Activated CD4-positive, alpha-beta T cell treated with anti-CD3 and anti-CD28 coated beads, Interleukin-2, amount 10 ng/mL, durations not matched to agents 7 days and 5 days (primary cell): ENCODE measurements at regions not wholly inside any gene's neighbourhood (a gene's known extent, or its start where the extent isn't known, plus 50 kb on each side); places are given as distances from the start of the nearest gene placed in this dataset.

Experiments
- CTCF ChIA-PET: fragments of 350-600 bp; sonication (Branson Sonifier 250); formaldehyde crosslinking; loops from one replicate; lab custom pipeline; 2021; ENCODE audit warnings: antibody characterized with exemption; lab: Charles Lee
- POLR2A ChIA-PET: fragments of 350-600 bp; sonication (Branson Sonifier 250); formaldehyde crosslinking; loops from one replicate; lab custom pipeline; 2021; ENCODE audit warnings: antibody characterized with exemption; lab: Charles Lee
- DNase-seq: peaks from one replicate; pipeline ENCODE4 v3.0.0-alpha.2; 2020
- H3K27ac Mint-ChIP-seq: one replicate; pipeline ENCODE4 v1.8.0; 2021; ENCODE audit warnings: mild to moderate bottlenecking, moderate library complexity, mixed read lengths
- H3K27me3 Mint-ChIP-seq: one replicate; pipeline ENCODE4 v1.8.0; 2021; ENCODE audit warnings: mixed read lengths
- H3K36me3 Mint-ChIP-seq: one replicate; pipeline ENCODE4 v1.8.0; 2021; ENCODE audit warnings: low read depth, mixed read lengths
- H3K4me1 Mint-ChIP-seq: one replicate; pipeline ENCODE4 v1.8.0; 2021; ENCODE audit warnings: mixed read lengths
- H3K4me3 Mint-ChIP-seq: one replicate; pipeline ENCODE4 v1.8.0; 2021; ENCODE audit warnings: mild to moderate bottlenecking, moderate library complexity, mixed read lengths
- H3K9me3 Mint-ChIP-seq: one replicate; pipeline ENCODE4 v1.8.0; 2021; ENCODE audit warnings: mixed read lengths

GRCh38 chr13:55298201-55298600, 1842.5 kb upstream of the PRR20A start:
- no peak for DNase-seq
- no peak overlapping the region for H3K4me3 Mint-ChIP-seq
- no peaks in the 10 kb centered on the region for H3K4me1 Mint-ChIP-seq
- H3K36me3 Mint-ChIP-seq = no peaks in the 10 kb centered on the region
- POLR2A ChIA-PET = no interaction called here
- H3K27me3 Mint-ChIP-seq = no peaks in the 10 kb centered on the region
- H3K9me3 Mint-ChIP-seq = peaks cover 25% of the 10 kb centered on the region
- H3K27ac Mint-ChIP-seq = no peak overlapping the region
- CTCF ChIA-PET = no interaction called here

- no peaks in the 10 kb centered on the region for H3K27me3 Mint-ChIP-seq
- CTCF ChIA-PET = no interaction called here
- POLR2A ChIA-PET = no interaction called here
- H3K36me3 Mint-ChIP-seq = no peaks in the 10 kb centered on the region
- no peak overlapping the region for H3K4me3 Mint-ChIP-seq
- no peak for DNase-seq
- no peak overlapping the region for H3K27ac Mint-ChIP-seq
- H3K4me1 Mint-ChIP-seq = no peaks in the 10 kb centered on the region
- peaks cover 16% of the 10 kb centered on the region for H3K9me3 Mint-ChIP-seq
These were observed 1838.2 kb upstream of the PRR20A start for GRCh38 chr13:55302568-55302967.

GRCh38 chr13:55307909-55308308, 1832.8 kb upstream of the PRR20A start:
- no peak for DNase-seq
- Mint-ChIP-seq H3K36me3 (no peaks in the 10 kb centered on the region), H3K4me1 (no peaks in the 10 kb centered on the region), H3K27ac (no peak overlapping the region), H3K9me3 (peaks cover 4% of the 10 kb centered on the region), H3K27me3 (no peaks in the 10 kb centered on the region), H3K4me3 (no peak overlapping the region)
- POLR2A ChIA-PET = no interaction called here
- CTCF ChIA-PET = no interaction called here

GRCh38 chr13:55341891-55342290, 1798.8 kb upstream of the PRR20A start:
- Mint-ChIP-seq H3K4me3 (no peak overlapping the region), H3K36me3 (no peaks in the 10 kb centered on the region), H3K9me3 (peaks cover 4% of the 10 kb centered on the region), H3K4me1 (no peaks in the 10 kb centered on the region), H3K27ac (no peak overlapping the region), H3K27me3 (no peaks in the 10 kb centered on the region)
- ChIA-PET POLR2A (no interaction called here), CTCF (no interaction called here)
- no peak for DNase-seq

GRCh38 chr13:55345224-55345623, 1795.5 kb upstream of the PRR20A start:
- POLR2A ChIA-PET = no interaction called here
- no peaks in the 10 kb centered on the region for H3K4me1 Mint-ChIP-seq
- no peaks in the 10 kb centered on the region for H3K27me3 Mint-ChIP-seq
- CTCF ChIA-PET = no interaction called here
- H3K9me3 Mint-ChIP-seq = peaks cover 7% of the 10 kb centered on the region
- no peak for DNase-seq
- H3K36me3 Mint-ChIP-seq = no peaks in the 10 kb centered on the region
- no peak overlapping the region for H3K4me3 Mint-ChIP-seq
- no peak overlapping the region for H3K27ac Mint-ChIP-seq

- CTCF ChIA-PET = no interaction called here
- H3K27ac Mint-ChIP-seq = no peak overlapping the region
- POLR2A ChIA-PET = no interaction called here
- H3K9me3 Mint-ChIP-seq = peaks cover 2% of the 10 kb centered on the region
- no peaks in the 10 kb centered on the region for H3K4me1 Mint-ChIP-seq
- no peak overlapping the region for H3K4me3 Mint-ChIP-seq
- no peaks in the 10 kb centered on the region for H3K27me3 Mint-ChIP-seq
- DNase-seq = no peak
- H3K36me3 Mint-ChIP-seq = no peaks in the 10 kb centered on the region
These were observed 1793.2 kb upstream of the PRR20A start for GRCh38 chr13:55347528-55347927.

- peaks cover 6% of the 10 kb centered on the region for H3K9me3 Mint-ChIP-seq
- H3K36me3 Mint-ChIP-seq = no peaks in the 10 kb centered on the region
- H3K4me3 Mint-ChIP-seq = no peak overlapping the region
- no peaks in the 10 kb centered on the region for H3K27me3 Mint-ChIP-seq
- ChIA-PET POLR2A (no interaction called here), CTCF (no interaction called here)
- no peak for DNase-seq
- H3K27ac Mint-ChIP-seq = no peak overlapping the region
- no peaks in the 10 kb centered on the region for H3K4me1 Mint-ChIP-seq
These were observed 1781.7 kb upstream of the PRR20A start for GRCh38 chr13:55359067-55359466.

- ChIA-PET POLR2A (no interaction called here), CTCF (no interaction called here)
- no peak overlapping the region for H3K4me3 Mint-ChIP-seq
- DNase-seq = no peak
- no peaks in the 10 kb centered on the region for H3K4me1 Mint-ChIP-seq
- no peaks in the 10 kb centered on the region for H3K36me3 Mint-ChIP-seq
- peaks cover 14% of the 10 kb centered on the region for H3K9me3 Mint-ChIP-seq
- no peaks in the 10 kb centered on the region for H3K27me3 Mint-ChIP-seq
- H3K27ac Mint-ChIP-seq = no peak overlapping the region
These were observed 1779.6 kb upstream of the PRR20A start for GRCh38 chr13:55361141-55361540.

GRCh38 chr13:55366676-55367075, 1774.0 kb upstream of the PRR20A start:
- H3K4me3 Mint-ChIP-seq = no peak overlapping the region
- POLR2A ChIA-PET = no interaction called here
- DNase-seq = no peak
- H3K36me3 Mint-ChIP-seq = no peaks in the 10 kb centered on the region
- CTCF ChIA-PET = no interaction called here
- no peak overlapping the region for H3K27ac Mint-ChIP-seq
- H3K4me1 Mint-ChIP-seq = no peaks in the 10 kb centered on the region
- H3K9me3 Mint-ChIP-seq = peaks cover 14% of the 10 kb centered on the region
- H3K27me3 Mint-ChIP-seq = no peaks in the 10 kb centered on the region

GRCh38 chr13:55394470-55394869, 1746.2 kb upstream of the PRR20A start:
- no peaks in the 10 kb centered on the region for H3K4me1 Mint-ChIP-seq
- H3K27me3 Mint-ChIP-seq = no peaks in the 10 kb centered on the region
- H3K9me3 Mint-ChIP-seq = peaks cover 13% of the 10 kb centered on the region
- H3K27ac Mint-ChIP-seq = no peak overlapping the region
- ChIA-PET CTCF (no interaction called here), POLR2A (no interaction called here)
- no peak overlapping the region for H3K4me3 Mint-ChIP-seq
- no peak for DNase-seq
- H3K36me3 Mint-ChIP-seq = no peaks in the 10 kb centered on the region

- Mint-ChIP-seq H3K36me3 (no peaks in the 10 kb centered on the region), H3K27ac (no peak overlapping the region), H3K9me3 (no peaks in the 10 kb centered on the region), H3K4me3 (no peak overlapping the region), H3K27me3 (no peaks in the 10 kb centered on the region), H3K4me1 (no peaks in the 10 kb centered on the region)
- ChIA-PET POLR2A (no interaction called here), CTCF (no interaction called here)
- no peak for DNase-seq
These were observed 1737.8 kb upstream of the PRR20A start for GRCh38 chr13:55402870-55403269.

GRCh38 chr13:55403887-55404487, 1736.7 kb upstream of the PRR20A start:
- CTCF ChIA-PET = no interaction called here
- no peaks in the 10 kb centered on the region for H3K4me1 Mint-ChIP-seq
- POLR2A ChIA-PET = no interaction called here
- H3K4me3 Mint-ChIP-seq = no peak overlapping the region
- H3K36me3 Mint-ChIP-seq = no peaks in the 10 kb centered on the region
- H3K9me3 Mint-ChIP-seq = no peaks in the 10 kb centered on the region
- no peaks in the 10 kb centered on the region for H3K27me3 Mint-ChIP-seq
- no peak for DNase-seq
- no peak overlapping the region for H3K27ac Mint-ChIP-seq

GRCh38 chr13:55410398-55411330, 1730.1 kb upstream of the PRR20A start:
- ChIA-PET POLR2A (no interaction called here), CTCF (no interaction called here)
- Mint-ChIP-seq H3K27me3 (no peaks in the 10 kb centered on the region), H3K4me3 (no peak overlapping the region), H3K9me3 (peaks cover 3% of the 10 kb centered on the region), H3K36me3 (no peaks in the 10 kb centered on the region), H3K27ac (no peak overlapping the region), H3K4me1 (no peaks in the 10 kb centered on the region)
- no peak for DNase-seq
